Choroid plexus epithelial cell (primary cell): ENCODE measurements at regions not wholly inside any gene's neighbourhood (a gene's known extent, or its start where the extent isn't known, plus 50 kb on each side); places are given as distances from the start of the nearest gene placed in this dataset.

ENCODE experiments used
- DNase-seq: peaks from one replicate; pipeline ENCODE4 v3.0.0-alpha.2; 2010; ENCODE audit warnings: low read depth
- H3K4me3 ChIP-seq: 2 replicates; pipeline ENCODE4 v1.5.1; 2011; ENCODE audit warnings: low read depth, mild to moderate bottlenecking, control low read depth, low read length, moderate library complexity
- CTCF ChIP-seq: conservative IDR thresholded peaks from 2 replicates; pipeline ENCODE4 v1.5.1; 2011; ENCODE audit warnings: low read depth, mild to moderate bottlenecking, control low read depth, inconsistent platforms, low read length, moderate library complexity

- DNase-seq: no peak
- H3K4me3 ChIP-seq: no peak overlapping the region
- TF ChIP-seq CTCF: no peak
These were observed 368.0 kb downstream of the IRX1 start for GRCh38 chr5:3963652-3964051.

- no peak for DNase-seq
- no peak for TF ChIP-seq CTCF
These were observed 384.5 kb downstream of the IRX1 start for GRCh38 chr5:3980156-3980555.

GRCh38 chr5:3987867-3988266 lies 392.2 kb downstream of the IRX1 start:
- H3K4me3 ChIP-seq: no peak overlapping the region
- no peak for TF ChIP-seq CTCF
- no peak for DNase-seq

More at GRCh38 chr5:3980156-3980555, 384.5 kb downstream of the IRX1 start:
- no peak overlapping the region for H3K4me3 ChIP-seq

GRCh38 chr5:3993856-3994473 lies 398.3 kb downstream of the IRX1 start:
- DNase-seq: no peak
- TF ChIP-seq CTCF: no peak
- no peak overlapping the region for H3K4me3 ChIP-seq

- no peak for DNase-seq
- no peak overlapping the region for H3K4me3 ChIP-seq
- no peak for TF ChIP-seq CTCF
These were observed 399.0 kb downstream of the IRX1 start for GRCh38 chr5:3994628-3995027.

GRCh38 chr5:3995954-3996619 lies 400.5 kb downstream of the IRX1 start:
- H3K4me3 ChIP-seq: no peak overlapping the region
- DNase-seq: no peak

More at GRCh38 chr5:3995954-3996619, 400.5 kb downstream of the IRX1 start:
- no peak for TF ChIP-seq CTCF
